ENCODE measurements at regions not wholly inside any gene's neighbourhood (a gene's known extent, or its start where the extent isn't known, plus 50 kb on each side); places are given as distances from the start of the nearest gene placed in this dataset.

DNA sequence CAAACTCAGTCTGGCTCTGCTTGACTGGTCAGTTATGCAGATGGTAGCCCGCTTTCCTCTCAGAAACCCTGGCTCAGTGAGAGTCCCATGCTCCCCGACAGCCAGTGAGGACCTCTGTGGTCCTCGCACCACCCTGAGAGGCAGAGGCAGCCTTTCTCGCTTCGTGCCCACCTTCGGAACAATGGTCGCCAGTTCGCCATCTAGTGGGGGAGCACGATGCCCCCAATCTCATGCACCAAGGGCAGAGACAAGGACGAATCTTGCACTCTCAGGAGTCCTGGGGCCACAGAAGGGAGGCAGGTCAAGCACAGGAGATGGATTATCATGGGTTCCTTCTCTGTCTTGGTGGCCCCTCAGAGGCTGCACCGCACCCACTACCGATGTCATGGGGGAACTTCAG is 75.2 kb downstream of the RHCG start:
- no peak for DNase-seq (ENCODE audit: low read depth)

GRCh38 chr15:89419370-89419984 is 76.9 kb downstream of the RHCG start:
- peak; percentile 21 for DNase-seq (ENCODE audit: low read depth)

GRCh38 chr15:89417206-89417725 is 79.1 kb downstream of the RHCG start:
- DNase-seq (ENCODE audit: low read depth), result no peak

GRCh38 chr15:89416339-89417183 is 79.8 kb downstream of the RHCG start:
- peak; percentile 19 for DNase-seq (ENCODE audit: low read depth)

DNA sequence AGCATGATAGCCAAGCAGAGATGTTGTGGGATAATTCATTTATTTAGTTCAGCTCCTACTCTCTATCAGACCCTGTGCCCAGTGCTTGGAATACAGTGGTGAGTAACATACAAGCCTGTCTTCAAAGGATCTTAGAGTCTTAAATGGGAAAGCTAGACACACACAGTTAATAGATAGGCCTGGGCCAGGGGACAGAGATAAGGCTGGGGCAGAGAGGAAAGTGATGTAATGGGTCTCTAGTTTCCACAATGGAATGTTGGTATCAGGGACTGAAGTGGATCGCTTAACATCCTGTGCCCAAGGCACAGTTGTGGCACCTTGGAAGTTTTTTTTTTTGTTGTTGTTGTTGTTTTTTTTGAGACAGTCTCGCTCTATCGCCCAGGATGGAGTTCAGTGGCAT is 79.9 kb upstream of the POLG start:
- no peak for DNase-seq (ENCODE audit: low read depth)

DNA sequence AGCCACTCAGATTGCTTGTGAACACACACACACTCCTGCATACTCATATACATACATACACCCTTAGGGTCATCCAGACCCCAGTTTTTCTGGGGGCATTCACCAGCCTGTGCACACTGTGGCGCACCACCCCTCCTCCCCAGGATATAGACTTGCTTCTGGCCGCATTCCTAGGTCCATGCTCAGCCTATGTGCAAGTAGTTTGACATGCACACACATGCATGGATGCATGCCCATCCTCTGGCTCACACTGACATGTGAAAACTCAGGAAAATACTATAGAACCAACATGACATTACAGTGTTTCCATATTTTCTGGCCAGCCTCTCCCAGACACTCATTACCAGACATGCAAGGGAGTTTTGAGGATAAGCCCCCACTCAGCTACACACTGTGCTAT is 79.3 kb upstream of the POLG start:
- DNase-seq (ENCODE audit: low read depth), result no peak

DNA sequence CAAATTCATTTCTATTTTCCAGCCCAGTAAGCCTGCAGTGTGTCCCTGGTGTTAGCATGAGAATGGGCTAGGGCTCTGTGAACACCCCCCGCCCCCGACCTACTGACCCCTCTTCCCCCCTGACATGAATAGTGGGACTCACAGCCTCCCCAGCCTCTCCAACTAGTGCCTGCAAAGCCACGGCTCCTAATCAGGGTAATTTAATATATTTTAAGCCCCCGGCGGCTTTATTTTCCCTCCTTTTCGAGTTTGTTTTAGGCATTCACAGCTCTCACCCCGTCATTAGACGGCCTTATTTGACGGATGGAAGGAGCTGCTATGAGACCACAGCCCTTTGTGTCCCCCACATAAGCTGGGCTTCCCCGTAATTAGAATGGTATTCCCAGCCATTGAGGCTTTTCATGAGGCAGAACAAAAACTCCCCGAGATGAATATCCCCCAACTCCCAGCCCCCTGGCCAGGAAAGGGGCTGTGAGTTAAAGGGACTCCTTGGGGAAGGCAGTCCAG is 78.3 kb upstream of the POLG start:
- no peak for DNase-seq (ENCODE audit: low read depth)

GRCh38 chr15:89410039-89410435 is 75.4 kb upstream of the POLG start:
- DNase-seq (ENCODE audit: low read depth), result no peak

DNA sequence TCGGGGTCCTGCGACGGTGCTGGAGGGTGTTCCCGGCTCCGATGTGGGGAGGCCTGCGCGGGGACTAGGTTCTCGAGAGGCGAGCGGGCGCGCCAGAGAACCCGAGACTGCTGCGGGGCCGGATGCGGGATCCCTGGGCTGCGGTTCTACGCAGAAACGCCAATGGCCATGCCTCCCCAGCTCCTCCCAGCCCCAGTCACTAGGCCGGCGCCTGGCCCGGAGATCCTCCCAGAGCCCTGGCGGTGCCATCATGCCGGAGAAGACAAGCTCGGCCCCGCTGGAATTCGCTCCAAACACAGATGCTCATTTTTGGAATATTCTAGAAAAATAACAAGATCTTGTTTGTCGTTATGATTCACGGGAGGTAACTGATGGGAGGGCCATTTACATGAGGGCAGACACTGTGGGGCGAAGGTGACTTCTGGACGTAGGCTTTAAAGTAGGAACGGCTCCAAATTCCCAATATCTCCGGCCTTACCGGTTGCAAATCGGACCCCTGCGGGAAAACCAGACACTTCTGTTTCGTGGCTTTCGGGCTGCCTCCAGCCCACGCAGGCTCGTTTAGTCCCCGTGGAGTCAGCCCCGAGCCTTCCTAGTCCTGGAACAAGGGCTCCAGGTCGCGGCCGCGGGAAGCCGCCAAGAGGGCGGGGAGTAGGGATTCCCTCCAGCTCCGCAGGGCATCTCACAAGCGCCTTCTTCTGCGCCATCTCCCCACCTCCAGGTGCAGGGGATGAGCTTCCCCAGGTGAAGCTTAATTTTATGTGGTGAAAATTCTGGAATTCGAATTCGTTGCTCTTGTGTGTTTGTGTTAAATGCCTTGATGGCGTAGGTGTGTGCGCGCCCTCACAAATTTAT is 74.8 kb upstream of the POLG start:
- no peak for DNase-seq (ENCODE audit: low read depth)

- DNase-seq (ENCODE audit: low read depth), result no peak
These were observed 74.0 kb upstream of the POLG start for GRCh38 chr15:89408372-89409183.

- no peak for DNase-seq (ENCODE audit: low read depth)
These were observed 72.5 kb upstream of the POLG start for GRCh38 chr15:89406940-89407607.

GRCh38 chr15:89406218-89406939 is 71.8 kb upstream of the POLG start:
- no peak for DNase-seq (ENCODE audit: low read depth)

GRCh38 chr15:89405494-89405893 is 70.9 kb upstream of the POLG start:
- no peak for DNase-seq (ENCODE audit: low read depth)

- no peak for DNase-seq (ENCODE audit: low read depth)
These were observed 69.4 kb upstream of the POLG start for GRCh38 chr15:89404023-89404422.

DNA sequence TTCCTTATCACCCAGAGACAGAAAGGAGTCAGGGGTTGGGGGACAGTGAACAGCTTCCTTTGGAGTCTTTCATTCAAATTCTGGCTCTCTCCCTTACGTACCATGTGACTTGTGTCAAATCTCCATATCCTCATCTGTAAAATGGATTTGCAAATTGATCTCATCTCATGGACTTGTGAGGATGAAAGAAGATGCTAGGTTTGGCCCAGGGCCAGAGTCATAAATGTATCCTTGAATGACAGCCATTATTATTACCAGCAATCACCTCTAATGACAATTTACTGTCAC is 67.8 kb upstream of the POLG start:
- no peak for DNase-seq (ENCODE audit: low read depth)

GRCh38 chr15:89401631-89402517 is 67.2 kb upstream of the POLG start:
- DNase-seq (ENCODE audit: low read depth), result peak; percentile 10

- DNase-seq (ENCODE audit: low read depth), result no peak
These were observed 66.3 kb upstream of the POLG start for GRCh38 chr15:89400782-89401545.

GRCh38 chr15:89400116-89400781 is 65.6 kb upstream of the POLG start:
- DNase-seq (ENCODE audit: low read depth), result no peak
